ENCODE measurements at regions not wholly inside any gene's neighbourhood (a gene's known extent, or its start where the extent isn't known, plus 50 kb on each side); places are given as distances from the start of the nearest gene placed in this dataset.

- Histone ChIP-seq H3K9me3 (ENCODE audit: control insufficient read depth in 5 of 5, low read length in 5 of 5) (no peaks in the 10 kb centered on the region), H3K36me3 (ENCODE audit: control insufficient read depth in 5 of 5, insufficient read depth in 5 of 5, low read length in 5 of 5) (no peaks in the 10 kb centered on the region), H3K4me3 (ENCODE audit: low read depth in 1 of 5, low read length in 5 of 5) (no peak overlapping the region), H3K27ac (ENCODE audit: low read depth, low read length) (no peak overlapping the region), H3K9ac (ENCODE audit: low read length in 5 of 5) (no peak overlapping the region), H3K4me1 (ENCODE audit: control insufficient read depth in 5 of 5, insufficient read depth in 5 of 5, low read length in 5 of 5) (no peaks in the 10 kb centered on the region), H3K27me3 (ENCODE audit: control insufficient read depth in 5 of 5, insufficient read depth in 4 of 5, low read length in 5 of 5) (peaks cover 0 to 2% (median 0%) of the 10 kb centered on the region in 5 donors)
Observed at GRCh38 chr20:7470912-7471311, 469.3 kb downstream of the HAO1 start.

- Histone ChIP-seq H3K27ac (ENCODE audit: low read depth, low read length) (no peak overlapping the region), H3K27me3 (ENCODE audit: control insufficient read depth in 5 of 5, insufficient read depth in 4 of 5, low read length in 5 of 5) (no peaks in the 10 kb centered on the region), H3K9ac (ENCODE audit: low read length in 5 of 5) (no peak overlapping the region), H3K4me1 (ENCODE audit: control insufficient read depth in 5 of 5, insufficient read depth in 5 of 5, low read length in 5 of 5) (no peaks in the 10 kb centered on the region), H3K4me3 (ENCODE audit: low read depth in 1 of 5, low read length in 5 of 5) (no peak overlapping the region), H3K36me3 (ENCODE audit: control insufficient read depth in 5 of 5, insufficient read depth in 5 of 5, low read length in 5 of 5) (no peaks in the 10 kb centered on the region), H3K9me3 (ENCODE audit: control insufficient read depth in 5 of 5, low read length in 5 of 5) (peaks cover 0 to 13% (median 2%) of the 10 kb centered on the region in 5 donors)
Observed at GRCh38 chr20:7490288-7490687, 450.0 kb downstream of the HAO1 start.

GRCh38 chr20:7492257-7492656 is 448.0 kb downstream of the HAO1 start:
- H3K9me3 ChIP-seq (ENCODE audit: control insufficient read depth in 5 of 5, low read length in 5 of 5) = peaks cover 0 to 13% (median 2%) of the 10 kb centered on the region in 5 donors
- no peaks in the 10 kb centered on the region for H3K36me3 ChIP-seq (ENCODE audit: control insufficient read depth in 5 of 5, insufficient read depth in 5 of 5, low read length in 5 of 5)
- no peaks in the 10 kb centered on the region for H3K4me1 ChIP-seq (ENCODE audit: control insufficient read depth in 5 of 5, insufficient read depth in 5 of 5, low read length in 5 of 5)
- no peak overlapping the region for H3K4me3 ChIP-seq (ENCODE audit: low read depth in 1 of 5, low read length in 5 of 5)
- H3K27me3 ChIP-seq (ENCODE audit: control insufficient read depth in 5 of 5, insufficient read depth in 4 of 5, low read length in 5 of 5) = no peaks in the 10 kb centered on the region
- H3K9ac ChIP-seq (ENCODE audit: low read length in 5 of 5) = no peak overlapping the region
- no peak overlapping the region for H3K27ac ChIP-seq (ENCODE audit: low read depth, low read length)

GRCh38 chr20:7493311-7493710 is 446.9 kb downstream of the HAO1 start:
- Histone ChIP-seq H3K9me3 (ENCODE audit: control insufficient read depth in 5 of 5, low read length in 5 of 5) (peaks cover 0 to 13% (median 2%) of the 10 kb centered on the region in 5 donors), H3K4me1 (ENCODE audit: control insufficient read depth in 5 of 5, insufficient read depth in 5 of 5, low read length in 5 of 5) (no peaks in the 10 kb centered on the region), H3K27me3 (ENCODE audit: control insufficient read depth in 5 of 5, insufficient read depth in 4 of 5, low read length in 5 of 5) (no peaks in the 10 kb centered on the region), H3K9ac (ENCODE audit: low read length in 5 of 5) (no peak overlapping the region), H3K36me3 (ENCODE audit: control insufficient read depth in 5 of 5, insufficient read depth in 5 of 5, low read length in 5 of 5) (no peaks in the 10 kb centered on the region), H3K27ac (ENCODE audit: low read depth, low read length) (no peak overlapping the region), H3K4me3 (ENCODE audit: low read depth in 1 of 5, low read length in 5 of 5) (no peak overlapping the region)

GRCh38 chr20:7496394-7496991 is 443.8 kb downstream of the HAO1 start:
- no peak overlapping the region for H3K4me3 ChIP-seq (ENCODE audit: low read depth in 1 of 5, low read length in 5 of 5)
- no peak overlapping the region for H3K9ac ChIP-seq (ENCODE audit: low read length in 5 of 5)
- no peaks in the 10 kb centered on the region for H3K4me1 ChIP-seq (ENCODE audit: control insufficient read depth in 5 of 5, insufficient read depth in 5 of 5, low read length in 5 of 5)
- H3K9me3 ChIP-seq (ENCODE audit: control insufficient read depth in 5 of 5, low read length in 5 of 5) = peaks cover 0 to 13% (median 2%) of the 10 kb centered on the region in 5 donors
- no peak overlapping the region for H3K27ac ChIP-seq (ENCODE audit: low read depth, low read length)
- no peaks in the 10 kb centered on the region for H3K36me3 ChIP-seq (ENCODE audit: control insufficient read depth in 5 of 5, insufficient read depth in 5 of 5, low read length in 5 of 5)
- no peaks in the 10 kb centered on the region for H3K27me3 ChIP-seq (ENCODE audit: control insufficient read depth in 5 of 5, insufficient read depth in 4 of 5, low read length in 5 of 5)

- no peak overlapping the region for H3K4me3 ChIP-seq (ENCODE audit: low read depth in 1 of 5, low read length in 5 of 5)
- peaks cover 0 to 13% (median 2%) of the 10 kb centered on the region in 5 donors for H3K9me3 ChIP-seq (ENCODE audit: control insufficient read depth in 5 of 5, low read length in 5 of 5)
- H3K4me1 ChIP-seq (ENCODE audit: control insufficient read depth in 5 of 5, insufficient read depth in 5 of 5, low read length in 5 of 5) = no peaks in the 10 kb centered on the region
- H3K36me3 ChIP-seq (ENCODE audit: control insufficient read depth in 5 of 5, insufficient read depth in 5 of 5, low read length in 5 of 5) = no peaks in the 10 kb centered on the region
- H3K27me3 ChIP-seq (ENCODE audit: control insufficient read depth in 5 of 5, insufficient read depth in 4 of 5, low read length in 5 of 5) = no peaks in the 10 kb centered on the region
- no peak overlapping the region for H3K9ac ChIP-seq (ENCODE audit: low read length in 5 of 5)
- H3K27ac ChIP-seq (ENCODE audit: low read depth, low read length) = no peak overlapping the region
Observed at GRCh38 chr20:7497985-7498384, 442.3 kb downstream of the HAO1 start.

GRCh38 chr20:7499201-7499600 is 441.1 kb downstream of the HAO1 start:
- no peak overlapping the region for H3K27ac ChIP-seq (ENCODE audit: low read depth, low read length)
- no peaks in the 10 kb centered on the region for H3K27me3 ChIP-seq (ENCODE audit: control insufficient read depth in 5 of 5, insufficient read depth in 4 of 5, low read length in 5 of 5)
- H3K9ac ChIP-seq (ENCODE audit: low read length in 5 of 5) = no peak overlapping the region
- no peaks in the 10 kb centered on the region for H3K4me1 ChIP-seq (ENCODE audit: control insufficient read depth in 5 of 5, insufficient read depth in 5 of 5, low read length in 5 of 5)
- no peak overlapping the region for H3K4me3 ChIP-seq (ENCODE audit: low read depth in 1 of 5, low read length in 5 of 5)
- peaks cover 0 to 10% (median 0%) of the 10 kb centered on the region in 5 donors for H3K9me3 ChIP-seq (ENCODE audit: control insufficient read depth in 5 of 5, low read length in 5 of 5)
- H3K36me3 ChIP-seq (ENCODE audit: control insufficient read depth in 5 of 5, insufficient read depth in 5 of 5, low read length in 5 of 5) = no peaks in the 10 kb centered on the region

GRCh38 chr20:7500231-7500663 is 440.0 kb downstream of the HAO1 start:
- Histone ChIP-seq H3K4me1 (ENCODE audit: control insufficient read depth in 5 of 5, insufficient read depth in 5 of 5, low read length in 5 of 5) (no peaks in the 10 kb centered on the region), H3K27me3 (ENCODE audit: control insufficient read depth in 5 of 5, insufficient read depth in 4 of 5, low read length in 5 of 5) (no peaks in the 10 kb centered on the region), H3K4me3 (ENCODE audit: low read depth in 1 of 5, low read length in 5 of 5) (no peak overlapping the region), H3K36me3 (ENCODE audit: control insufficient read depth in 5 of 5, insufficient read depth in 5 of 5, low read length in 5 of 5) (no peaks in the 10 kb centered on the region), H3K27ac (ENCODE audit: low read depth, low read length) (no peak overlapping the region), H3K9ac (ENCODE audit: low read length in 5 of 5) (no peak overlapping the region), H3K9me3 (ENCODE audit: control insufficient read depth in 5 of 5, low read length in 5 of 5) (no peaks in the 10 kb centered on the region)

- no peaks in the 10 kb centered on the region for H3K36me3 ChIP-seq (ENCODE audit: control insufficient read depth in 5 of 5, insufficient read depth in 5 of 5, low read length in 5 of 5)
- H3K27ac ChIP-seq (ENCODE audit: low read depth, low read length) = no peak overlapping the region
- no peaks in the 10 kb centered on the region for H3K27me3 ChIP-seq (ENCODE audit: control insufficient read depth in 5 of 5, insufficient read depth in 4 of 5, low read length in 5 of 5)
- H3K4me1 ChIP-seq (ENCODE audit: control insufficient read depth in 5 of 5, insufficient read depth in 5 of 5, low read length in 5 of 5) = no peaks in the 10 kb centered on the region
- H3K9me3 ChIP-seq (ENCODE audit: control insufficient read depth in 5 of 5, low read length in 5 of 5) = no peaks in the 10 kb centered on the region
- H3K9ac ChIP-seq (ENCODE audit: low read length in 5 of 5) = no peak overlapping the region
- no peak overlapping the region for H3K4me3 ChIP-seq (ENCODE audit: low read depth in 1 of 5, low read length in 5 of 5)
Observed at GRCh38 chr20:7503501-7503900, 436.8 kb downstream of the HAO1 start.

GRCh38 chr20:7505152-7505834 is 435.0 kb downstream of the HAO1 start:
- Histone ChIP-seq H3K27ac (ENCODE audit: low read depth, low read length) (no peak overlapping the region), H3K36me3 (ENCODE audit: control insufficient read depth in 5 of 5, insufficient read depth in 5 of 5, low read length in 5 of 5) (no peaks in the 10 kb centered on the region), H3K4me3 (ENCODE audit: low read depth in 1 of 5, low read length in 5 of 5) (no peak overlapping the region), H3K9ac (ENCODE audit: low read length in 5 of 5) (no peak overlapping the region), H3K27me3 (ENCODE audit: control insufficient read depth in 5 of 5, insufficient read depth in 4 of 5, low read length in 5 of 5) (no peaks in the 10 kb centered on the region), H3K9me3 (ENCODE audit: control insufficient read depth in 5 of 5, low read length in 5 of 5) (no peaks in the 10 kb centered on the region), H3K4me1 (ENCODE audit: control insufficient read depth in 5 of 5, insufficient read depth in 5 of 5, low read length in 5 of 5) (no peaks in the 10 kb centered on the region)

Data from subcutaneous abdominal adipose tissue (tissue), 5 donors.